ENCODE measurements at regions not wholly inside any gene's neighbourhood (a gene's known extent, or its start where the extent isn't known, plus 50 kb on each side); places are given as distances from the start of the nearest gene placed in this dataset.

- Histone ChIP-seq H3K4me1 (no peaks in the 10 kb centered on the region), H3K36me3 (replicated peaks in 1 of 2; ENCODE audit: insufficient read depth in 1 of 2, low read depth in 2 of 2) (no peaks in the 10 kb centered on the region), H3K4me3 (no peak overlapping the region), H3K27ac (no peak overlapping the region), H3K27me3 (no peaks in the 10 kb centered on the region), H3K9me3 (no peaks in the 10 kb centered on the region)
- ATAC-seq = no peak
- TF ChIP-seq, protein P1, sequence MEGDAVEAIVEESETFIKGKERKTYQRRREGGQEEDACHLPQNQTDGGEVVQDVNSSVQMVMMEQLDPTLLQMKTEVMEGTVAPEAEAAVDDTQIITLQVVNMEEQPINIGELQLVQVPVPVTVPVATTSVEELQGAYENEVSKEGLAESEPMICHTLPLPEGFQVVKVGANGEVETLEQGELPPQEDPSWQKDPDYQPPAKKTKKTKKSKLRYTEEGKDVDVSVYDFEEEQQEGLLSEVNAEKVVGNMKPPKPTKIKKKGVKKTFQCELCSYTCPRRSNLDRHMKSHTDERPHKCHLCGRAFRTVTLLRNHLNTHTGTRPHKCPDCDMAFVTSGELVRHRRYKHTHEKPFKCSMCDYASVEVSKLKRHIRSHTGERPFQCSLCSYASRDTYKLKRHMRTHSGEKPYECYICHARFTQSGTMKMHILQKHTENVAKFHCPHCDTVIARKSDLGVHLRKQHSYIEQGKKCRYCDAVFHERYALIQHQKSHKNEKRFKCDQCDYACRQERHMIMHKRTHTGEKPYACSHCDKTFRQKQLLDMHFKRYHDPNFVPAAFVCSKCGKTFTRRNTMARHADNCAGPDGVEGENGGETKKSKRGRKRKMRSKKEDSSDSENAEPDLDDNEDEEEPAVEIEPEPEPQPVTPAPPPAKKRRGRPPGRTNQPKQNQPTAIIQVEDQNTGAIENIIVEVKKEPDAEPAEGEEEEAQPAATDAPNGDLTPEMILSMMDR (IDR thresholded peaks at IDR 0.05) = no peak
- no peak for TF ChIP-seq POLR2A (IDR thresholded peaks at IDR 0.05)
- WGBS, 2 donors = 54 to 60% methylated on average over 6 of the region's 6 CpGs
- intact Hi-C loops (cut with DNase I) = no loop called here
- no peak for DNase-seq
Observed at GRCh38 chr18:51833850-51834249, 506.1 kb upstream of the DCC start.

DNA sequence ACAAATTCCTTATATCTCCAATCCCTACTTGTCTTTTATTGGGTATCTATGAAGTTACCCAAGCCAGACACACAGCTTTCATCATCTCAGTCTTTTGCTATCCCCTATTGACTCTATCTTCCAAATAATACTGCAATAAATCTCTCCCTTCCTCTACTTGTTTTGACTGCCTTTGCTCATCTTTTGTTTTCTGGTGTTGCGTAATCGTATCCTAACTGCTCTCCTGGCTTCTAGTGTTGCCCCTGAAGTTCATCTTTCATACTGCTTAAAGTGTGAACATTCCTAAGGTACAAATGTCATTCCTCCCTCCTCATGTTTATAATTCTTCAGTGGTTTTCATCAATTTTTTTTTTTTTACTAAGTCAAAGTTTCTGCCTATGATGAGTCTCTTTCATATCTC is 491.3 kb upstream of the DCC start:
- H3K27me3 ChIP-seq = no peaks in the 10 kb centered on the region
- intact Hi-C loops (cut with DNase I) = no loop called here
- 67 to 76% methylated on average over 2 of the region's 2 CpGs for WGBS, 2 donors
- no peaks in the 10 kb centered on the region for H3K4me1 ChIP-seq
- H3K9me3 ChIP-seq = no peaks in the 10 kb centered on the region
- ATAC-seq (no peak), DNase-seq (no peak)
- no peaks in the 10 kb centered on the region for H3K36me3 ChIP-seq (replicated peaks in 1 of 2; ENCODE audit: insufficient read depth in 1 of 2, low read depth in 2 of 2)
- H3K27ac ChIP-seq = no peak overlapping the region
- TF ChIP-seq POLR2A (IDR thresholded peaks at IDR 0.05) = no peak
- TF ChIP-seq, protein P1 (IDR thresholded peaks at IDR 0.05) = no peak
- no peak overlapping the region for H3K4me3 ChIP-seq

DNA sequence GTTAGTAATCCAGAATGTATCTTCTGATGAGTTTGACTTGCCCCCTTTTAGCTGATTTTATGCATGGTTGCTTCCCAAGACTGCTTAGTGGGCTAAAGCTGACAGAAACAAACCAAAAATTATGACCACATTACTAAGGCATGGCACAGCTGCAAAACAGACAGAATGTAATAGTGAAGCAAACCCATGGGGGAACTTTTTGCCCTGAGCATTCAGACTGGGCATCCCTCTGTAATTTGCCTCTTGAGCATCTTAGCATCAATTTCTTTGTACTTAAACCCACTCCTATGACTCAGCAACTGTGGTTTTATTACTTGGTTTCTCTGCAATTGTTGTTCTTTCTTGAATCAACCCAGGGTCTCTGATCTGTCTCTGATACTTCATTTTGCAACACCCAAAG is 487.3 kb upstream of the DCC start:
- Histone ChIP-seq H3K4me3 (no peak overlapping the region), H3K27me3 (no peaks in the 10 kb centered on the region), H3K27ac (no peak overlapping the region), H3K9me3 (no peaks in the 10 kb centered on the region), H3K4me1 (no peaks in the 10 kb centered on the region), H3K36me3 (replicated peaks in 1 of 2; ENCODE audit: insufficient read depth in 1 of 2, low read depth in 2 of 2) (no peaks in the 10 kb centered on the region)
- DNase-seq (no peak), ATAC-seq (no peak)
- TF ChIP-seq, protein P1 (IDR thresholded peaks at IDR 0.05) = no peak
- no peak for TF ChIP-seq POLR2A (IDR thresholded peaks at IDR 0.05)
- intact Hi-C loops (cut with DNase I) = no loop called here

DNA sequence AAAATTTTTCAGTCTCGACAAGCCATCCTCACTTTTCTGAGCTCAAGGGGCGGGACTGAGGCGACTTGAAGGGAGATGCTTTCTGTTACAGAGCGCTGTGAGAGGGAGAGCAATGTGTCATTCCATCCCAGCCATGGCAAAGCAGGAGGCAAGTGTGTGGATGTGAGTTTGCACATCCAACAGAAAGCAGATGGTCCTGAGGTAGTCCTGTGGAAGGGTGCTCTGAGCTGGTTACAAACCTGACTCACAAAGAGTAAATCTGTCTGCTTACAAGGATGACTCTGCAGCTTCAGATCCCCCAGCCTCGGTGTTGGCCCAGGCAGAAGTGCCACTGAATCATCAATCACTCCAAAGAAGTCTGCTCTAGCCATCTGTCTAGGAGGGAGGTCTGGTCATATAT is 482.0 kb upstream of the DCC start:
- Histone ChIP-seq H3K4me1 (no peaks in the 10 kb centered on the region), H3K36me3 (replicated peaks in 1 of 2; ENCODE audit: insufficient read depth in 1 of 2, low read depth in 2 of 2) (no peaks in the 10 kb centered on the region), H3K27ac (no peak overlapping the region), H3K4me3 (no peak overlapping the region), H3K27me3 (no peaks in the 10 kb centered on the region), H3K9me3 (no peaks in the 10 kb centered on the region)
- ATAC-seq (no peak), DNase-seq (no peak)
- intact Hi-C loops (cut with DNase I) = no loop called here
- TF ChIP-seq, protein P1 (IDR thresholded peaks at IDR 0.05) = no peak
- no peak for TF ChIP-seq POLR2A (IDR thresholded peaks at IDR 0.05)
- 36 to 45% methylated on average over 5 of the region's 5 CpGs for WGBS, 2 donors

DNA sequence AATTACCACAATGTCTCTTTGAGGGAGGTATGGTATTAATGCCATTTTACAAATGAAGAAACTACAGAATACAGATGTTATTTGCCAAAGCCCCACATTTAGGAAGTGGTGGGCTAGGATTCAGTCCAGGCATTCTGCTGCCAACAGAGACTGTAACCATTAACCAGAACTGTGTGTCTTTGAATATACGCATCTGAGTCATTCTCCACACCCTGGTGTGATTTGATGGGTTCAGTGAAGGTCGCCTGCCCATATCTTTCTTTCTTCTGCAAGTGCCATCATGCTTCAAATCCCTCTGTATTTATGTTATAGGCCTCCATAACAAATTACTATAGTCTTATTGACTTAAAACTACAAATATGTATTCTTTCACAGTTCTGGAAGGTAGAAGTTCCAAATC is 479.0 kb upstream of the DCC start:
- intact Hi-C loops (cut with DNase I) = no loop called here
- no peaks in the 10 kb centered on the region for H3K36me3 ChIP-seq (replicated peaks in 1 of 2; ENCODE audit: insufficient read depth in 1 of 2, low read depth in 2 of 2)
- DNase-seq = no peak
- TF ChIP-seq POLR2A (IDR thresholded peaks at IDR 0.05) = no peak
- TF ChIP-seq, protein P1 (IDR thresholded peaks at IDR 0.05) = no peak
- no peaks in the 10 kb centered on the region for H3K4me1 ChIP-seq
- no peak overlapping the region for H3K4me3 ChIP-seq
- ATAC-seq = no peak
- no peaks in the 10 kb centered on the region for H3K27me3 ChIP-seq
- H3K27ac ChIP-seq = no peak overlapping the region
- no peaks in the 10 kb centered on the region for H3K9me3 ChIP-seq
- WGBS, 2 donors = 61 to 69% methylated on average over 2 of the region's 2 CpGs

All from body of pancreas (tissue), 4 donors.